ENCODE measurements at regions not wholly inside any gene's neighbourhood (a gene's known extent, or its start where the extent isn't known, plus 50 kb on each side); places are given as distances from the start of the nearest gene placed in this dataset.

GRCh38 chrX:23589496-23589895, 77.8 kb upstream of the PRDX4 start:
- TF ChIP-seq TAF1 (conservative IDR thresholded peaks at IDR 0.05) = no peak
- TF ChIP-seq CTCF (IDR thresholded peaks at IDR 0.05; ENCODE audit: low read depth, low read length, missing input control) = no peak
- TF ChIP-seq SP1 (IDR thresholded peaks at IDR 0.05) = no peak
- no peak for TF ChIP-seq YY1 (IDR thresholded peaks at IDR 0.05)
- TF ChIP-seq MAX (IDR thresholded peaks at IDR 0.05) = no peak
- TF ChIP-seq RAD21 (IDR thresholded peaks at IDR 0.05) = no peak
- no peak for TF ChIP-seq GABPA (IDR thresholded peaks at IDR 0.05 in 1 of 2, conservative IDR thresholded peaks at IDR 0.05 in 1 of 2)

All from liver (tissue), 3 donors.